ENCODE measurements at regions not wholly inside any gene's neighbourhood (a gene's known extent, or its start where the extent isn't known, plus 50 kb on each side); places are given as distances from the start of the nearest gene placed in this dataset.

GRCh38 chr4:100651499-100652175 lies 133.8 kb upstream of the EMCN start:
- no peak for DNase-seq (ENCODE audit: low spot score)
- Histone ChIP-seq H3K9me3 (ENCODE audit: low read depth, low read length, poor library complexity, severe bottlenecking) (no peaks in the 10 kb centered on the region), H3K27ac (ENCODE audit: low read depth, low read length, poor library complexity, severe bottlenecking) (no peak overlapping the region), H3K4me3 (ENCODE audit: low read depth, low read length, poor library complexity, severe bottlenecking) (no peak overlapping the region), H3K4me1 (ENCODE audit: insufficient read depth, low read length, poor library complexity, severe bottlenecking) (peaks cover 34% of the 10 kb centered on the region), H3K27me3 (replicated peaks; ENCODE audit: insufficient read depth, low read depth, low read length, poor library complexity) (no peaks in the 10 kb centered on the region), H3K36me3 (ENCODE audit: insufficient read depth, low read length, poor library complexity, severe bottlenecking) (no peaks in the 10 kb centered on the region)
- POLR2A ChIA-PET (ENCODE audit: low non-redundant PET): no interaction called here
- TF ChIP-seq CTCF (conservative IDR thresholded peaks at IDR 0.05; ENCODE audit: low read depth, low read length) (no peak), EZH2 (IDR thresholded peaks at IDR 0.05; ENCODE audit: borderline replicate concordance, low read depth, low read length, poor library complexity, severe bottlenecking) (no peak)
- intact Hi-C loops (cut with micrococcal nuclease; ENCODE audit: unreplicated experiment): no loop called here
- CTCF ChIA-PET: no interaction called here
- BruUV-seq (replicated peaks): no TSS peak

GRCh38 chr4:100649417-100649816 lies 131.6 kb upstream of the EMCN start:
- H3K27me3 ChIP-seq (replicated peaks; ENCODE audit: insufficient read depth, low read depth, low read length, poor library complexity): no peaks in the 10 kb centered on the region
- peaks cover 34% of the 10 kb centered on the region for H3K4me1 ChIP-seq (ENCODE audit: insufficient read depth, low read length, poor library complexity, severe bottlenecking)
- intact Hi-C loops (cut with micrococcal nuclease; ENCODE audit: unreplicated experiment): loop anchor here (2.0 to 5.0 kb wide), 2 partner anchors 139 to 227 kb away; no protein-coding TSS in a partner anchor
- no peaks in the 10 kb centered on the region for H3K9me3 ChIP-seq (ENCODE audit: low read depth, low read length, poor library complexity, severe bottlenecking)
- ChIA-PET POLR2A (ENCODE audit: low non-redundant PET) (no interaction called here), CTCF (no interaction called here)
- H3K27ac ChIP-seq (ENCODE audit: low read depth, low read length, poor library complexity, severe bottlenecking): peak overlapping the region; percentile 6
- no peak overlapping the region for H3K4me3 ChIP-seq (ENCODE audit: low read depth, low read length, poor library complexity, severe bottlenecking)
- no TSS peak for BruUV-seq (replicated peaks)
- peak; percentile 97 for DNase-seq (ENCODE audit: low spot score)
- TF ChIP-seq EZH2 (IDR thresholded peaks at IDR 0.05; ENCODE audit: borderline replicate concordance, low read depth, low read length, poor library complexity, severe bottlenecking): no peak
- no peak for TF ChIP-seq CTCF (conservative IDR thresholded peaks at IDR 0.05; ENCODE audit: low read depth, low read length)
- H3K36me3 ChIP-seq (ENCODE audit: insufficient read depth, low read length, poor library complexity, severe bottlenecking): no peaks in the 10 kb centered on the region

- no peaks in the 10 kb centered on the region for H3K9me3 ChIP-seq (ENCODE audit: low read depth, low read length, poor library complexity, severe bottlenecking)
- peaks cover 37% of the 10 kb centered on the region for H3K4me1 ChIP-seq (ENCODE audit: insufficient read depth, low read length, poor library complexity, severe bottlenecking)
- no peak overlapping the region for H3K4me3 ChIP-seq (ENCODE audit: low read depth, low read length, poor library complexity, severe bottlenecking)
- no peak overlapping the region for H3K27ac ChIP-seq (ENCODE audit: low read depth, low read length, poor library complexity, severe bottlenecking)
- ChIA-PET CTCF (no interaction called here), POLR2A (ENCODE audit: low non-redundant PET) (no interaction called here)
- no peaks in the 10 kb centered on the region for H3K36me3 ChIP-seq (ENCODE audit: insufficient read depth, low read length, poor library complexity, severe bottlenecking)
- TF ChIP-seq EZH2 (IDR thresholded peaks at IDR 0.05; ENCODE audit: borderline replicate concordance, low read depth, low read length, poor library complexity, severe bottlenecking): no peak
- TF ChIP-seq CTCF (conservative IDR thresholded peaks at IDR 0.05; ENCODE audit: low read depth, low read length): no peak
- no peaks in the 10 kb centered on the region for H3K27me3 ChIP-seq (replicated peaks; ENCODE audit: insufficient read depth, low read depth, low read length, poor library complexity)
- no peak for DNase-seq (ENCODE audit: low spot score)
- no TSS peak for BruUV-seq (replicated peaks)
- intact Hi-C loops (cut with micrococcal nuclease; ENCODE audit: unreplicated experiment): no loop called here
Observed at GRCh38 chr4:100644150-100644549, 126.3 kb upstream of the EMCN start.
